Cardiac muscle cell (in vitro differentiated cells and primary cell): ENCODE measurements at regions not wholly inside any gene's neighbourhood (a gene's known extent, or its start where the extent isn't known, plus 50 kb on each side); places are given as distances from the start of the nearest gene placed in this dataset.
A peak's percentile ranks its signal among the peaks of the same experiment; 100 is the strongest.
"Not testable (repeated sequence)": the region's sequence is repeated elsewhere in the genome, so short reads cannot be mapped to it uniquely, and the experiment has no call there.

Experiments used
- DNase-seq, 2 donors: peaks; one replicate each; pipeline versions ENCODE4 v3.0.0 to v3.0.0-alpha.2; 2010 to 2017; ENCODE audit warnings: low read depth in 1 of 2, low spot score in 1 of 2
- H3K27ac ChIP-seq: fragments of 200-600 bp; sonication (generic); 2 replicates; pipeline ENCODE4 v1.5.1; 2016
- H3K27me3 ChIP-seq: fragments of 200-600 bp; sonication (generic); 2 replicates; pipeline ENCODE4 v1.6.0; 2016; ENCODE audit warnings: control low read depth
- H3K36me3 ChIP-seq: fragments of 200-600 bp; sonication (generic); 2 replicates; pipeline ENCODE4 v1.5.1; 2016; ENCODE audit warnings: control low read depth
- H3K4me1 ChIP-seq: fragments of 200-600 bp; sonication (generic); 2 replicates; pipeline ENCODE4 v1.8.1; 2017; ENCODE audit warnings: low read depth, mild to moderate bottlenecking, mixed run types
- H3K4me3 ChIP-seq: fragments of 200-600 bp; sonication (generic); 2 replicates; pipeline ENCODE4 v1.5.1; 2016; ENCODE audit warnings: mild to moderate bottlenecking
- H3K9me3 ChIP-seq: fragments of 200-600 bp; sonication (generic); 2 replicates; pipeline ENCODE4 v1.5.1; 2017; ENCODE audit warnings: low read depth, mild to moderate bottlenecking, control low read depth
- CTCF ChIP-seq: IDR thresholded peaks from 2 replicates; pipeline ENCODE4 v1.5.1; 2012; ENCODE audit warnings: low read depth, mild to moderate bottlenecking, low read length

GRCh38 chr4:137896221-137896737 is 345.9 kb downstream of the SLC7A11 start:
- peak in 1 of 2 donors; percentile 8 for DNase-seq
- H3K27me3 ChIP-seq: no peaks in the 10 kb centered on the region
- no peaks in the 10 kb centered on the region for H3K9me3 ChIP-seq
- TF ChIP-seq CTCF: no peak
- H3K27ac ChIP-seq: no peak overlapping the region
- H3K4me3 ChIP-seq: no peak overlapping the region
- H3K36me3 ChIP-seq: no peaks in the 10 kb centered on the region
- no peaks in the 10 kb centered on the region for H3K4me1 ChIP-seq

- not testable (repeated sequence) for DNase-seq, H3K4me3 ChIP-seq, H3K4me1 ChIP-seq, H3K27ac ChIP-seq, H3K36me3 ChIP-seq, H3K9me3 ChIP-seq, H3K27me3 ChIP-seq
Measured at GRCh38 chr4:137895515-137895914, 346.6 kb downstream of the SLC7A11 start.

- no peak for TF ChIP-seq CTCF
- Histone ChIP-seq H3K4me3 (no peak overlapping the region), H3K27ac (no peak overlapping the region), H3K36me3 (no peaks in the 10 kb centered on the region), H3K27me3 (no peaks in the 10 kb centered on the region), H3K9me3 (no peaks in the 10 kb centered on the region), H3K4me1 (no peaks in the 10 kb centered on the region)
- peak in 1 of 2 donors; percentile 6 for DNase-seq
Measured at GRCh38 chr4:137892134-137892533, 350.0 kb downstream of the SLC7A11 start.

GRCh38 chr4:137890812-137891211 is 351.3 kb downstream of the SLC7A11 start:
- no peaks in the 10 kb centered on the region for H3K36me3 ChIP-seq

GRCh38 chr4:137881641-137882040 is 349.3 kb upstream of the PCDH18 start:
- Histone ChIP-seq H3K27ac (no peak overlapping the region), H3K4me1 (no peaks in the 10 kb centered on the region), H3K4me3 (no peak overlapping the region), H3K36me3 (no peaks in the 10 kb centered on the region), H3K27me3 (no peaks in the 10 kb centered on the region), H3K9me3 (no peaks in the 10 kb centered on the region)
- TF ChIP-seq CTCF: no peak
- no peak for DNase-seq

More at GRCh38 chr4:137890812-137891211, 351.3 kb downstream of the SLC7A11 start:
- H3K9me3 ChIP-seq: no peaks in the 10 kb centered on the region
- TF ChIP-seq CTCF: no peak
- H3K4me1 ChIP-seq: no peaks in the 10 kb centered on the region
- no peak for DNase-seq
- H3K27me3 ChIP-seq: no peaks in the 10 kb centered on the region
- no peak overlapping the region for H3K4me3 ChIP-seq
- H3K27ac ChIP-seq: no peak overlapping the region

GRCh38 chr4:137868067-137868466 is 335.8 kb upstream of the PCDH18 start:
- not testable (repeated sequence) for H3K27me3 ChIP-seq, H3K36me3 ChIP-seq, H3K9me3 ChIP-seq, DNase-seq, H3K4me1 ChIP-seq, H3K4me3 ChIP-seq, H3K27ac ChIP-seq

GRCh38 chr4:137866671-137867070 is 334.4 kb upstream of the PCDH18 start:
- Histone ChIP-seq H3K27me3 (no peaks in the 10 kb centered on the region), H3K9me3 (no peaks in the 10 kb centered on the region), H3K4me3 (no peak overlapping the region), H3K27ac (no peak overlapping the region), H3K4me1 (no peaks in the 10 kb centered on the region), H3K36me3 (no peaks in the 10 kb centered on the region)
- TF ChIP-seq CTCF: no peak
- DNase-seq: no peak
